ENCODE measurements at regions not wholly inside any gene's neighbourhood (a gene's known extent, or its start where the extent isn't known, plus 50 kb on each side); places are given as distances from the start of the nearest gene placed in this dataset.

- Histone ChIP-seq H3K27me3 (ENCODE audit: insufficient read depth, low read depth) (no peaks in the 10 kb centered on the region), H4K20me1 (ENCODE audit: insufficient read depth) (no peaks in the 10 kb centered on the region), H3F3A (ENCODE audit: insufficient read depth, low read depth) (peaks cover 6% of the 10 kb centered on the region; the same call in 1 of the 2 replicates), H3K9me3 (ENCODE audit: insufficient read depth, low read depth) (peaks cover 10% of the 10 kb centered on the region; the same call in 1 of the 2 replicates), H3K79me2 (ENCODE audit: low read depth) (no peaks in the 10 kb centered on the region), H2AFZ (0 out of 2 replicates have a peak overlapping the region, but pooled peaks have one; percentile 52), H3K27ac (no peak overlapping the region), H3K9me2 (ENCODE audit: insufficient read depth) (no peaks in the 10 kb centered on the region), H3K4me3 (no peak overlapping the region), H3K36me3 (ENCODE audit: low read depth) (no peaks in the 10 kb centered on the region), H3K4me1 (replicated peaks; ENCODE audit: insufficient read depth) (peaks cover 19% of the 10 kb centered on the region), H3K4me2 (no peak overlapping the region)
- CTCF ChIA-PET = interaction anchor here (0.6 kb wide), 1 partner anchor 138 kb away, joined by 3 read pairs; no protein-coding TSS in a partner anchor
- intact Hi-C loops (cut with micrococcal nuclease; ENCODE audit: unreplicated experiment) = no loop called here
- peak in 1 of 2 experiments; percentile 70 for DNase-seq
- no peak for TF ChIP-seq CTCF (conservative IDR thresholded peaks at IDR 0.05)
- no peak for TF ChIP-seq EZH2 (IDR thresholded peaks at IDR 0.05; ENCODE audit: low read depth)
- BruUV-seq (replicated peaks) = no TSS peak
- POLR2A ChIA-PET (ENCODE audit: unreplicated experiment) = no interaction called here
Observed at GRCh38 chr12:93154753-93155480, 222.8 kb upstream of the NUDT4 start.

- POLR2A ChIA-PET (ENCODE audit: unreplicated experiment) = no interaction called here
- H3K27me3 ChIP-seq (ENCODE audit: insufficient read depth, low read depth) = no peaks in the 10 kb centered on the region
- H3K4me2 ChIP-seq = no peak overlapping the region; the same call in 1 of the 2 replicates
- H3K36me3 ChIP-seq (ENCODE audit: low read depth) = no peaks in the 10 kb centered on the region
- H3K79me2 ChIP-seq (ENCODE audit: low read depth) = no peaks in the 10 kb centered on the region
- CTCF ChIA-PET = no interaction called here
- peaks cover 10% of the 10 kb centered on the region; the same call in 1 of the 2 replicates for H3K9me3 ChIP-seq (ENCODE audit: insufficient read depth, low read depth)
- DNase-seq = no peak
- H3F3A ChIP-seq (ENCODE audit: insufficient read depth, low read depth) = peaks cover 6% of the 10 kb centered on the region; the same call in 1 of the 2 replicates
- no TSS peak for BruUV-seq (replicated peaks)
- no peaks in the 10 kb centered on the region for H3K9me2 ChIP-seq (ENCODE audit: insufficient read depth)
- TF ChIP-seq EZH2 (IDR thresholded peaks at IDR 0.05; ENCODE audit: low read depth) (no peak), CTCF (conservative IDR thresholded peaks at IDR 0.05) (no peak)
- H3K4me1 ChIP-seq (replicated peaks; ENCODE audit: insufficient read depth) = peaks cover 19% of the 10 kb centered on the region
- H3K4me3 ChIP-seq = no peak overlapping the region
- H4K20me1 ChIP-seq (ENCODE audit: insufficient read depth) = no peaks in the 10 kb centered on the region
- intact Hi-C loops (cut with micrococcal nuclease; ENCODE audit: unreplicated experiment) = no loop called here
- H3K27ac ChIP-seq = no peak overlapping the region
- H2AFZ ChIP-seq = no peak overlapping the region
Observed at GRCh38 chr12:93156086-93156716, 221.5 kb upstream of the NUDT4 start.

DNA sequence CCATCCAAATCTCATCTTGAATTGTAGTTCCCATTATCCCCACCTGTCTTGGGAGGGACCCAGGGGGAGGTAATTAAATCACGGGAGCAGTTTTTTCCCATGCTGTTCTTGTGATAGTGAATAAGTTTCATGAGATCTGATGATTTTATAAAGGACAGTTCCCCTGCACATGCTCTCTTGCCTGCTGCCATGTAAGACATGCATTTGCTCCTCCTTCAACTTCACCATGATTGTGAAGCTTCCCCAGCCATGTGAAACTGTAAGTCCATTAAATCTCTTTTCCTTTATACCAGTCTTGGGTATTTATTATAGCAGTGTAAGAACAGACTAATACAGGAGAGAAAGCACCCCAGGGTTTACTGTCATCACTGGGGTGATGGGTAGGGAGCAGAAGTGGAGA lies 220.4 kb upstream of the NUDT4 start:
- H3K4me3 ChIP-seq = no peak overlapping the region
- intact Hi-C loops (cut with micrococcal nuclease; ENCODE audit: unreplicated experiment) = no loop called here
- no peaks in the 10 kb centered on the region for H3K79me2 ChIP-seq (ENCODE audit: low read depth)
- H3K4me2 ChIP-seq = no peak overlapping the region
- no peaks in the 10 kb centered on the region for H3K9me2 ChIP-seq (ENCODE audit: insufficient read depth)
- peaks cover 6% of the 10 kb centered on the region; the same call in 1 of the 2 replicates for H3F3A ChIP-seq (ENCODE audit: insufficient read depth, low read depth)
- H3K4me1 ChIP-seq (replicated peaks; ENCODE audit: insufficient read depth) = peaks cover 19% of the 10 kb centered on the region
- DNase-seq = no peak
- no peaks in the 10 kb centered on the region for H3K27me3 ChIP-seq (ENCODE audit: insufficient read depth, low read depth)
- no peak for TF ChIP-seq CTCF (conservative IDR thresholded peaks at IDR 0.05)
- no peak for TF ChIP-seq EZH2 (IDR thresholded peaks at IDR 0.05; ENCODE audit: low read depth)
- H4K20me1 ChIP-seq (ENCODE audit: insufficient read depth) = no peaks in the 10 kb centered on the region
- ChIA-PET CTCF (no interaction called here), POLR2A (ENCODE audit: unreplicated experiment) (no interaction called here)
- no peak overlapping the region for H2AFZ ChIP-seq
- BruUV-seq (replicated peaks) = no TSS peak
- no peak overlapping the region for H3K27ac ChIP-seq
- H3K36me3 ChIP-seq (ENCODE audit: low read depth) = no peaks in the 10 kb centered on the region
- H3K9me3 ChIP-seq (ENCODE audit: insufficient read depth, low read depth) = peaks cover 10% of the 10 kb centered on the region; the same call in 1 of the 2 replicates
